Stimulated activated CD4-positive, alpha-beta T cell treated with anti-CD3 and anti-CD28 coated beads, TNF-alpha, amount 100 ng/mL, for 48 hours (primary cell): ENCODE measurements at regions not wholly inside any gene's neighbourhood (a gene's known extent, or its start where the extent isn't known, plus 50 kb on each side); places are given as distances from the start of the nearest gene placed in this dataset.

Experiments
- DNase-seq, 3 donors: peaks; one replicate each; pipeline ENCODE4 v3.0.0-alpha.2; 2020; ENCODE audit warnings: low read depth in 3 of 3

DNA sequence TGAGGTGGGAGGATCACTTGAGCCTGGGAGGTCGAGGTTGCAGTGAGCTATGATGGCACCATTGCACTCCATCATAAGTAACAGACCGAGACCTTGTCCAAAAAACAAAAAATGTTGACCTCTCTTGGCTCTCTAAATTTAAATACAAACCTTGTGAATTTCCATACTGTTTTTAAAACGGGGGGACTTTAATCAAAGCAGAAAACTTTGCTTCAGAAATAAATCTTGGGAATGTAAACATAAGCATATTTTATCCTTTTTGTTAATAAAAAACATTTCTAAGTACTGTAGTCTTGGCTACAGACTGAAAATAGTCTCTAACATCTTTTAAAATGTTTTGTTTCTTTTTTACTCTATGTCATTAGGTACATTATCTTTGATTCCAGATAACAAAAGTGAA lies 130.7 kb upstream of the RASSF8 start:
- DNase-seq, result no peak

DNA sequence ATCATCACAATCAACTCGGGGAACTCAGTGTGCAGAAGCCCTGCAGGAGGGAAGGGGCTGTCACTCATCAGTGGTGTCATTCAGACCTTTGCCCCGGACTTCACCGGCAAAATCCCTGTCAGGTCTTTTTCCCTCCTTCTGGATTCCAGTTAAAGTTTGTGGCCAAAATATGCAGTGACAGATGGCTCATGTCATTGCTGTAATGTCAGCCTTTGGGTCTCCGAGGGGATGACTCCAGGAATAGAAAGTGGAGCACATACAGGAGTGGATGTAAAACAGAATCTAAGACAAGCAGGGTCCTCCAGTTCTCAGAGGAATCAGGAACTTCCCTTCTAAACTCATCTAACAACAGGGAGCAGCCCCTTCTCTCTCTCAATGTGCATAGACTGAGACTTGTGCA lies 130.3 kb upstream of the RASSF8 start:
- DNase-seq, result no peak

DNA sequence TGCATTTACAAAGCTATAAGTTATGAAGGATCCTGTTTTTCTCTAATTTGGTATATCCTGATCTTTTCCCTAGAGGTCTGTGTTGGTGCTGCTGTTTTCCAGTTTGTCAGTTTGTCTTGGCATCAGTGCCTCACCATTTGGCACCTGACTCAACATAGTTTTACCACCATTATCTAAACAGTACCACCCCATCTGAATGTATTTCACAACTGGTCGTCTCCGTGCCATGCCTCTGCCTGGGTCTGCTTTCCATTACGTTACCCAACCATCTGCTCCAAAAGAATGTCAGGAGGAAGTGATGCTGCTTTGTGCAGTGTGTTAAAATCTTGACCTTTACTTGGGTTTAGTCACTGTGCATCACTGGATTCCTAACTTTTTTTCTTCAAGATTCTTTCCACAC lies 129.3 kb upstream of the RASSF8 start:
- no peak for DNase-seq

DNA sequence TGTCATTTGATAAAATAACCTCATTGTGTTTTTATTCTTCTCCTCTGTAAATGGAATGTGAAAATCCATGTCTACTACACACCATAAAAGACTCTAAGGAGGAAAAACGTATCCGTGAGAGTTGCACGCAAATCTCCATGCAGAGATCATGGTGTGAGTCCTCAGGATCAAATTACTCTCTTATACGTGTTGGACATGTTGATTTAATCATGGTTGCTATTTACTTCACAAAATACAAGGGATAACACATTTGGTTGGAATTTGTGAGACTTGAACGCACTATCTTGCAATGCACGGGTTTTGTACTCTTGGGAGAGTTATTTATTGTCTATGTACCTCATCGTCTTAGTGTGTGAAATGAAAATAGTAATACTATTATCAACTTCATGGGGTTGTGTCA lies 128.0 kb upstream of the RASSF8 start:
- DNase-seq, result no peak

DNA sequence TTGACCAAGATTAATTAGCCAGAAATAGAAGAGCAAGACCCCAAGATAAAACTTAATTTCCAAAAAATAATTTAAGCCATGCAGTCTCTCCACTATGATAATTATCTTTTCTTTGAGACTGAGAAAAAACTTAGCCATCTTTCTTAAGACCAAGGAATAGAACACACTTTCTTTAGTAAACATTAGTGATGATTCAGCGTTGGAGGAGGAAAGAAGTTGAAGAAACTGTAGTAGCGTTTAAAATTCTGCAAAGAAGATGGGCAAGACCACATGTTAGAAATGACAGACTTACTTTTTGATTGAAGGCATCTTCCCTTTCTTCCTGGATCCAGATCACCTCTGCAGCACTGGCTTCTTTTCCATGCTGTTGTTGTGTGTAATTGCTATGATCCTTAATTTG lies 124.8 kb upstream of the RASSF8 start:
- no peak for DNase-seq

DNA sequence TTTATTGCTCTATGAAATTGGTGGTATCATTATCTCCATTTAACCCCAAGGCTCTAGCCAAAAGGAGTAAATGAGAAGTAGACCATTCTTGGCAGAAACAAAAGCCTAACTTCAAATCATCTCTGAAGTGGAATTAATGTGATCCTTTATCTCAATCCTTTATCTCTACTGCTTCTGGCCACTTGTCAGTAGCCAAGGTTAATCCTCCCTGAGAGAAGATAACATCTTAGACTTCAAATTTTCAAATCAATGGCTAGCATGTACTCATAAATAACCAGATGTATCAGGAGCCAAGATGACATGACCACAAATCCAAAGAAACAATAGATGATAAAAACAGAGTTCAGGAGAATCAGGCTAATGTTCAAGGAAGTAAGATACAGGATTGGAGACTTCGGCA lies 123.1 kb upstream of the RASSF8 start:
- no peak for DNase-seq

DNA sequence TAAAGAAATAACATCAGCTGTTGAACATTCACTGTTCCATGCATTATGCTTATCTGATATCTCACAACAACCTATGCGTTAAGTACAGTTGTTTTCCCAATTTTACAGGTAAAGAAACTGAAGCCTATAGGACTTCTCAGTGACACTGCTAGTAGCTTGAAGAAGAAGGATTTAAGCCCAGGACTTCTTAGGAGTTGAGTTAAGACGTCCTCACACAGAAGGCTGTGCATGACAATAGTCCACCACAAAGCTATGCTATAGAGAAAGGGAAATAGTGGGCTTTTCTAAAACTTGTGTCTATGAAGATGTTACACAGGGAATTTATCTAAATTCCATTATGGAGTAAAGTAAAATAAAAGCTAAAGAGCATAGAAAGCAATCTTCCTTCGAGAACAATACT lies 120.5 kb upstream of the RASSF8 start:
- DNase-seq, result no peak

DNA sequence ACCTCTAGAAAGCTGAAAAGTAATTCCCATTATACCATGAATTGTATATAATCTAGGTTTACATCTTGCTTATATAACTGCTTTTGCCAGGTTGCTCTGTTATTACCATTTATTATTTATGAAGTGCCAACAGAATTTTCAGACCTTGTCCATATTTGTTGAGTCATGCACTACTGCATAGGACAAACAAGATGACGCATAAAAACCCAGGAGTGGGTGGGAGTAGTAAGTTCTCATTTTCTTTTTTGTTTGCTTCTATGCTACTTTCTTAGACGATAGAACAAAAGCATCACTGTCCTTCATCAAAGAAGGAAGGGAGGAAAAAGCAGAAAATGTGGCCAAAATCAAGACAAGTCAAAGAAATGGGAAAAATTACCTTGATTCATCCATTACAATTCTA lies 119.0 kb upstream of the RASSF8 start:
- no peak for DNase-seq

DNA sequence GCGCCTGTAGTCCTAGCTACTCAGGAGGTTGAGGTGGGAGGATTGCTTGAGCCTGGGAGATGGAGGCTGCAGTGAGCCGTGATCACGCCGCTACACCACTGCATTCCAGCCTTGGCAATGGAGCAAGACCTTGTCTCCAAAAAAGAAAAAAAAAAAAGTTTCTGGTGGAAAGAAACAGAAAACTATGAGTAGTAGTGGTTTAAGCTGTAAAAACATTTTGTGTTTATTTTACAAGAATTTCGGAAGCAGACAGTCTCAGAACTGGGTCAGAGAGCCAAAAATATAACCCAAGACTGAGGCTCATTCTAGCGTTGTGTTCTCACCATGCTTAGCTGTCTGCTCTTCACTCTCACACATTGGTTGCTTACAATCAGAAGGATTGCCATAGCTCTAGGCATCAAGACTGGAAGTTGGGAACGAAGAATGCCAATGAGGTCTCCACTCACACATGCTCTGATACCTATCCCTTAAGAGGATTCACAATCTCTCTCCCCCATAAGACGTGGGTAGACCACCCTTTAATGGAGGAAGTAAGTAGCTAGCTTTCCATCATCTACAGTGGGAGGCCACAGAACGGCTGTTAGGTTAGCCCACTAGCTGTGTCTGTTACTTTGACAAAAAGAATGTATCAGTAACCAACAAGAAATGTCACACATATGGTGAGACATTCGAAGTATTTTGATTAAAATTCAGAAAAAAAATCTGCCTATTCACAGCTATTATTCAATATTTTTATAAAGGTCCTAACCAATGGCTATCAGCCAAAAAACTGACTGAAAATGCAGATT lies 117.6 kb upstream of the RASSF8 start:
- no peak for DNase-seq

DNA sequence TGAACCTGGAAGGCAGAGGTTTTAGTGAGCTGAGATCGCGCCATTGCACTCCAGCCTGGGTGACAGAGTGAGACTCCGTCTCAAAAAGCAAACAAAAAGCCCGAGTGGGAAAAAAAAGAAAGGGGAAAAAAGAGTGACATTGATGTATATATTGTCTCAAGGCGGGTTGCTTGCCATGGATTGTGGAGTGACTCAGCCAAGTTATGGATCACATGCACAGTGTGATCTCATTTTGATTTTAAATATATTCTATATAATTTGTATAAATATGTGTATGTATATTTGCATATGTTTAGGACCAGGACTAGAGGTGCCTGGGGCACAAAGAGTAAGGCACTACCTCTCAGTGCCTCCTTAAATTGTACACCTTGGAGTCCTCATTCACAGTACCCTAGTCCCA lies 116.2 kb upstream of the RASSF8 start:
- DNase-seq, result no peak

DNA sequence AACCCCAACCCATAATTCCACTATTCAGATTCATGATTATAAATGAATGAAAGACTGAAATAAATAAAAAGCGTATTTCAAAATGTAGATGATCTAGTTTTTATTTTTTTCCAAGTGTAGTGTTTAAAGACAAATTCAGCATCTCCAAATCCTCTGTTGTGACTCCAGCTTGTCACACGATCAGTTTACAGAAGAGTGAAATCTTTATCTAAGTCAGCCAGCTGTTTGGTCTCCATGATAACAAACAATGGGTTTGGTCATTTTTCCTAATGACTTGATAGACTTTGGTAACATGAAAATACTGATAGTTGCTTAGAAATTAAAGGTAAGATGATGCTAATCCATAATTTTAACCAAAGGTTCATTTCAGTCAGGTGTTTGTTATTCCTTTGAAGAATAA lies 114.5 kb upstream of the RASSF8 start:
- DNase-seq, result no peak

DNA sequence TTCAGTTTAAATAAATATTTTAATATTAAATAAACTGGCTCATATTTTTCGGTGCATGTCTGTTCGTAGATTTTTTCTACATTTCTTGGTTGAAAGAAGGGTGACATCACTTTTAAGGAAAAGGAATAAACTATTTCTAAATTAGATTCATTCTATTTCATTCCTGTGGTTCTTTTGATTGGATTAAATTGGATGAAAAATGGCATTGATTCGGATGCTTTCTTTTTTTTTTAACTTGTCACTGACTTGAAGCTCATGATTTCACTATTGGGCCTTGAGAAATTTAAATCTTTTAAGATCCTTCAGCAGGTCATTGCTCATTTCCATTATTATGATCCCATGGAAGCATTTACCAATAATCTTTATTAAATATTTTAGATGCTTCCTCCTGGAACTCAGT lies 113.1 kb upstream of the RASSF8 start:
- DNase-seq, result no peak

DNA sequence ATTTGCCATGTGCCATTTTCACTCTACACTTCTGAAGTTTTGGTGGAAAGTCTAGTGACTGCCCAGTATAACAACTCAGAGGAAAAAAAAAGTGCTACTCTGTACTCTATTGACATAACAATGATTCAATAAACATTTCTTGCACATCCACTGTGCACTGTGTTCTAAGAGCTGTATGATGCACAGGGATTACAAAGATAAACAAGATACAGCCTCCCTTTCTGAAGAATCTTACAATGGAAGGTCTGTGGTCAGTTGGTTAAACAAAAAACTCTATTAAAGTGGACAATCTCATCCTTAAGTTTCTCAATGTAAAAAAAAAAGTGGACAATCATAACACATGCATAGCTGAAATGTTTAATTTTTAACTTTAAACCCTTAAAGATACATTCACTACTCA lies 105.7 kb upstream of the RASSF8 start:
- DNase-seq, result no peak

DNA sequence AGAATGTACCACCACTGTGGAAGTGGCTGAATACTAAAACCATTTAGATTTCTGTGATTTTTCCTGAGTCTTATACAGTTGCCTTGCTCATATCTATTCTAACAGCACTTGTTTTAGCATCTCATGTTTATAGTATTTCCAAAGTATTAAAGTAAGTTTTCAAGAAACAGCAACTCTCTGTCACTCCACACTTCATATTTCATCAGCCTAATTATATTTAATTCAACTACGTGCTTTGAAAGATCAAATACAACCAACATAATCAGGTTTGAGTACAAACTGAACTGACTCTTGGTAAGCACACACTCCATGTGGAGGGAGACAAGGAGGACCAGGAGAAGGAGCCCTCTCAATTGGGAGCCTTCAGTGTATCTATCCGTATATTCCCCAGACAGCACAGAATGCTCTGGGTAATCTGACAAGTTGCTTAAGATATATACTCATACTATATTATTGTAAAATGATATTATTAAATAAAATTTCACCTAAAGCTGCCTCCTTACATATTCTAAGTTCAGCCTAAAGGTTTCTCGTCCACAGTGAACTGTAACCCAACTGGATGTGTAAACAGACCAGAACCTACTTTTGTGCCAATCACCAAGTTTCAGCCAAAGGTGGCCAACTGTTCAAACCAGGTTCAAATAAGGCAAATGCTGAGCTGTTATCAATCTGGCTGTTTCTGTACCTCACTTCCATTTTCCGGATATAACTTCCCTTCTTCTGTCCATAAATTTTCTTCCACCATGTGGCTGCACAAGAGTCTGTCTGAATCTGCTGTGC lies 105.0 kb upstream of the RASSF8 start:
- DNase-seq, result no peak

DNA sequence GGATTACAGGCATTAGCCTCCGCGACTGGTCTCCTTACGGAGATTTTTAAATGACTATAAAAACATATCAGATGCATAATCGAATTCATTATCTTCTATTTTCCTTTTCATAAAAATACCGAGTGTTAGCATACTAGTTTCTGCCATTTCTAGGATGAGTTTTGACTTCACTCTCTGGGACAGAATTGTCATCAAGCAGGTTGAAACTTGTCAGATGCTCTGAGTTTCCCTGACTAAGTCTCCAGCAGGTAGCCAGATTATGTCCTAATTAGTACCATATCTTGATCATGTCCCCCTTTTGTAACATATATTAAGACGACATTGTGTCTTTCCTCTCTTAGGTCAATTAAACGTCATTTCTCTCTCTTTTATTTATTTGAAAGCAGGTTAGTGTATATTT lies 103.5 kb upstream of the RASSF8 start:
- DNase-seq, result no peak

DNA sequence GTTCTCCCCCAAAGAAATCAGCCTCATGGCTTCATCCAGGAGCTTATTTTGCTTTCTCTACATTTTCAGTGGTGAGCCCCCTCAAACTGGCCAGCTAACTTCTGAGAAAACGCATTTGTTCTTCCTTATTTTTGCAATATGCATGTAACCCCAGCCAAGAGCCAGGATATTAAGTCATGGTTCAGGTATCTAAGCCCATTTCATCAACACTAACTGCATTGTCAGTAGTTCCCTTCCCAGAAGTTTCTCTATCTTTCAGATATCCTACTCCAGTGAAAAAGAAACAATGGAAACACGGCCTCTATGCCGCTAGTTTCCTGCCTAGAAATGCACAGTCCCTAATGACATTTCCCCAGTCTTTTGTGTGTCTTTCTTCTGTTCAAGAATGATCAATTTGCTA lies 102.8 kb upstream of the RASSF8 start:
- DNase-seq, result no peak

DNA sequence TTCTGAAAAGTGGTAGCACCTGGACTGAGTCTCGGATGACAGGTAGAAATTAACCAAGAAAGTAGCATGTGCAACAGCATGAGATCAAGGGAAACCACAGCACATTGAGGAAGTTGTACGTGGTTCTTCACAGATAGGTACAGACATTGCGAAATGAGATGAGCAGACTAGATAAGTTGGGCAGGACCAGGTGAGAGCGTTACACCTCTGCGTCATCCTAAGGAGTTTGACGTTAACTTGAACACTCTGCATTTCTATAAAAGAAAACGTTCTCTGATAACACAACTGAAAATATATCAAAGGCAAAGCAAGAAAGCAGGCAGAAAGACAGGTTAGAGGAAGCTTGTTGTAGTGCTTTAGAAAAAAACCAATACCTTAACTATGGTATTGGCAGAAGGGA lies 98.5 kb upstream of the RASSF8 start:
- no peak for DNase-seq

DNA sequence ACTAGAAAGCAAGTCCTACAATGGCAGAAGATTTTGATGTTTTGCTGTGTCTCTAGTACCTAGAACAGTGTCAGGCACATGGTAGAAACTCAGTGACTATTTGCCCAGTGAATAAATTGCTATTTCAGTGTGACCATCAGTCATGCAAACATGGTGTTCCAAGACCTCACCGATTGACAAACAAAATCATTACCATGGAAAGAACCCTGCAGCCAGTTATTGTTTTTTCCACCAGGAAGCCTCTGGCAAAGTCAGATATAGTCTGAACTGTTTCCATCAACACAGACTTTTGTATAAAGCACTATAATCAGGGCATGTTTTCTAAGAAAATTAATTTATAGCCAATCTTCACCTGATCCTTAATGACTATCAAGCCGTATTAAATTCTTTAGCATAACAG lies 97.3 kb upstream of the RASSF8 start:
- no peak for DNase-seq

DNA sequence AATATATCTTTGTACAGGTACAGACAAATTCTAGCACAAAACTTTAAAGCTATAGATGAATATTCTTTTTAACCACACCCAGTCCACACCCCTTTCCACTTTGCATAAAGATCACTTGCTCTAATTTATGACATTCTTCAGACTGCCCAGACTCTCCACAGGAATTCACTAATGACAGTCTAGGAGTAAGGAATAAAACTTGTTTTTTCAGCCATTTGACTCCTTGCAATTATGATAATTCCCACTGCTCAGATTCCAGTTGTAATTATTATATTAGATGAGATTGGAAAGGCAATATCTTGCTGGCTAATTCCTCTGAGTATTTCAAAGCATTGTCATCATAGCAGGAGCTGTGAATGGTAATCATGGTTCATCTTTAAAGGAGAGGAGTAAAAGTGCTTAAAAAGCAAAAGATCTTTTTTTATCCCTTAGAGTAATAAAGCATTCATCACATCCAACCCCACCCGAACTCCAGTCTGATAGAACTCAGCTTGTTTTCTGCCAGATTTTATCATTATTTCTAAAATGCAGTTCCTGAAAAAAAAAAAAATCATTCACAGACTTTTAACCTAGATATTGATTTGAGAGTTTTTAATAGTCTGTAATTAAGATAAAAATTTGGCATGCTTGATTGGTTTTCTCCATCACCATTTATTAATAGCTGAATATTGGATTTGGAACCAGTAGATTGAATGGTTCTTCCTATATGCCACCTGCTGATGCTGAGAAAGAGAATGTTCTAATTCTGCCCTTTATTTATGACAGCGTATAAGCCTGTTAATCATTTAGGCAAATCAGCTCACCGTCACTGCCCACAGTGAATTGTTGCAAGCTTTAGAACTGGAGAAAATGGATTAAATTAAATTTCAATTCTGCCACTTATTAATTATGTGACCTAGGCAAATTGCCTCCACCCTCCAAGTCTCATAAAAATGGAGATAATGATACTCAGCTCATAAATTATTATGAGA lies 93.9 kb upstream of the RASSF8 start:
- DNase-seq, result no peak

DNA sequence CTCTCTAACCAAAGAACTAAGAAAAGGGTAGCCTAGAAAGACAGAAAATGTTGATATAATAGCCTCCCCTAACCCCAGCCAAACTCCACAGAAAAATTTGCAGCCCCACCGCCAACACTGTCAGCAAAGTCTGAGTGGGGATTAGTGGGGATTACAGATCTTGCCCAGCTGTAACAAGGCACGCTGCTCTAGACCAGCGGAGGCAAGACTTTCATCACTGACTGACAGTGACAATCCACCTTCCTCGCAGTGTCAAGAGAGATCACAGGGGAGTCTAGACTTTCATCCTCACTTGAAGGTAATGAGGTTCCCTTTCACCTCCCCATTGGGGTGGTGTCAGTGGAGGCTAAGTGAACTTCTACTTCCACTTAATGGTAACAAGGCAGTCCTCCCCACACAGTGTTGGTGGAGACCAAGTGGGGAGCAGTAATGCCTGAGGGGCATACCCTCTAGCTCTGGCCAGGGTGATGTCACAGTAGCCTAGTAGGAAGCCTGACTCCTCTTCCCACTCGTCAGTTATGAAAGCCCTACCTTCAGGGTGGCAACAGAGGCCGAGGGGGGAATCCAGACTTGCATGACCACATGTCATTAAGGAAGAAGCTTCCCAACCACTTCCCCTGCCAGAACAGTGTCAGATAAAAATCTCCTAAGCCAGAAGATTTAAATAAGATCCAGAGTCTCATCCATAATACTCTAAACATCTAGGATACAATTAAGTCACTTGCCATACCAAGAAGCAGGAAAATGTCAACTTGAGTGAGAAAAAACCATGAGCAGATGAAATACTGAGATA lies 91.7 kb upstream of the RASSF8 start:
- no peak for DNase-seq

DNA sequence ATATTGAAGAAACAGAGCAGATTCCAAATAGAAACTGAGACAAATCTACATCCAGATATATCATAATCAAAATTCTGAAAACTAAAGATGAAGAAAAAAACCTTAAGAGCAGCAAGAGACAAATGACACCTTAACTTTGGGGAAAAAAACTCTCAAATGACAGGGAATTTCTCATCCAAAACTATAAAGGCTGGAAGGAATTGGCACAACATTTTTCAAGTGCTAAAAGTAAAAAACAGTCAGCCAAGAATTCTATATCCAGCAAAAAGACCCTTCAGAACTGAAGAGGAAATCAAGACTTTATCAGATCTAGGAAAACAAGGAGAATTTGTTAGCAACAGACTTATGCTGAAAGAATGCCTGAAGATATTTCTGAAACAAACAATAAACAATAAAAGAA lies 90.3 kb upstream of the RASSF8 start:
- no peak for DNase-seq

DNA sequence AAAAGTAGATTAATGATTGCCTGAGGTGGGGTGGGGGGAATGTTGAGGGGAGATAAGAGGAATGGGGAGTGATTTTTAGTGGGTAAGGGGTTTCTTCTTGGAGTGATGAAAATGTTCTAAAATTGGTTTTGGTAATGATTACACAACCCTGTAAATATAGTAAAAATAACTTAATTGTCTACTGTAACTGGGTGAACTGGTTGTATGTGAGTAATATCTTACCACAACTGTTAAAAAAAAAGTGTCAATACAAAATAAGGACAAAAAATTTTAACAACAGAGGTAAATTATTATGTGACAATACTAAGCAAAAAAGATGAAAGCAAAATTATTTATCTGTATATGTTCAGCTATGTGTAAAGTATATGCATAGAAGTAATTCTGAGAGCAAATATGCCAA lies 86.3 kb upstream of the RASSF8 start:
- DNase-seq, result no peak
